GM21717 (cell line): ENCODE measurements at regions not wholly inside any gene's neighbourhood (a gene's known extent, or its start where the extent isn't known, plus 50 kb on each side); places are given as distances from the start of the nearest gene placed in this dataset.
"Not testable (repeated sequence)": the region's sequence is repeated elsewhere in the genome, so short reads cannot be mapped to it uniquely, and the experiment has no call there.

Experiments used
- ATAC-seq: cut with Tn5 transposase; IDR thresholded peaks from one replicate; pipeline ENCODE4 v1.9.1; 2021; ENCODE audit warnings: mild to moderate bottlenecking, moderate library complexity; ENCODE audit not compliant: unreplicated experiment

DNA sequence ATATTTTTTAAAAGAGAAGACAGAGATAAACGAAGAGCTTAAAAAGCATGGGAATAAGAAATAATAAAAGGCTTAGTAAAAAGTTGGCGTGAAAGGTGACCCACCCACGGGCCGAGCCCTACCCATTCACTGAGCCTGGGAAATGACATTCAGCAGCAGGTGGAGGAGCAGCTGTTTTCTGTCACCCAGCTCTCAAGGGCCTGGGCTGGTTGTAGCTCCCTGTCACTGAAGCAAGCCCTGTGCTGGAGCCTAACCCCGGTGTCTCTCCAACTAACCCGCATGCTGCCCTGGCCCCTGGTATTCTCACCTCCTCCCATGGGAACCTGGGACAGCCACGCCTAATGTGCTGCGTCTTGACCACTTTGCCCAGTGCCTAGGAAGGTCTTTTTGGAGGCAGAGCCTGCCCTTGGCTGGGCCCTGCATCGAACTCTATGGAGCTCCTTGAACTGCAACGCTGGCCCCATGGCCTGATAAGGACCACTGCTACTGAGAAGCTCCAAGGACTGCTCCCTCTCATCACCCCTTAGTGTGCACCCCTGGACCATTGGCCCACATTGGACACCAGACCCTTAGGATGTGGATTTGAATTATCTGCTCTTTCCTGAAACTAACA lies 68.8 kb upstream of the IYD start:
- no peak for ATAC-seq

DNA sequence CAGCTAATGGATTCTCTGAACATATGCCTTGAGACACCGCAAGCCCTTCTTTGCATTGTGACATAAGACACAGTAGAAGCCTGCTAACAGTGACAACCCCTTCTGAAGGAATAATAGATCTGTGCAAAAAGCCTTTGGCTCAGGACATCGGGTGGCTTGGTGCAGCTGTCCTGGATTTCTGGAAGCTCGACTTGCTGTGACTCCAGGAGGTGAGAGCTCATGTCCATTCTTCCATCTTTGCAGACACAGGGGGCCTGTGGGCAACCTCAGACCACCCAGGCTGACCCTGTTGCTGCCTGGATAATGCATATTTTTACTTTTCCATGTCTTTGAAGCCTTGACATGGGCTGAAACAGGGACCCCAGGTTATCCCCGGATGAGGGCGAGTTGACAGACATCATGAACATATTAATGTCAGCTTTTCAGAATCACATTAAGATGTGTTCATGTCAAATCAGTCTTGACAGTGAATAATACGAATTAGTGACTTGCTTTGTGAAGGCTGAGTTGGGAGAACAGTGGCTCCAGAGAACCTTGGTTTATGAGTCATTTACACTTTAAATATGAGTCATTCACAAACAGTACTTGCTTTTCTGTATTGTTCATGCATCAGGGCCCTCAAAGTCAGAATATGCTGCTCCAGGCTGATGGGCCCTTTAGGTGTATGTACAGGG lies 66.8 kb upstream of the IYD start:
- ATAC-seq = peak; percentile 89

DNA sequence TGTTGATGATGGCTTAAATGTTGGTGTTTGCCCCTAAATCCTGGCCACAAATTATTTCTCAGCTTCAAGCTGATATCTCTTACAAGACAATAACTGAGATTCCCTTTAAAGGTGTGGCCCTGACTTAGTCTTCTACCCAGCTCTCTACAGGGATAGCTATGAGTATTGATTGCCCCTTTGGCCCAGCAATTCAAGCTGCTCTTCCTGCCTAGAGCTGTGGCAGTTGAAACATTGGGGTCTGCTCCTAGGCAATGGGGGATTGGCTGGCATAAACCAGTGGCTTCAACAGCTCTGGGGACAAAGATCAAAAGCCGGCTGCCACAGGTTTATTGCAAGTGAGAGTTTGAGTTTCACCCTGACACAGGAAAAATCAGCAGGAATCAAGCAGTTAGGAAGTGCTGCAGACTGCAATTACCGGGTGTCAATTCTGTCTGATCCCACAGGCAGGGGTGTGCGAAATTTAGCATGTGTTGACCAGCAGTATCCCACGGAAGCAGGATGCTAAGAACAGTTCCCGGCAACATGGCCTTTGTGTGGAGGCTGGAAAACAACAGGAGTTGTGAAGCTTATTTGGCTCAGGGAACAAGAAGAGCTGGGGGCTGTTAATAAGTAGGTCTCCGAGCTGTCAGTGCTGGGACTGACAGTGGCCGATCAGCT lies 66.2 kb upstream of the IYD start:
- ATAC-seq = no peak

DNA sequence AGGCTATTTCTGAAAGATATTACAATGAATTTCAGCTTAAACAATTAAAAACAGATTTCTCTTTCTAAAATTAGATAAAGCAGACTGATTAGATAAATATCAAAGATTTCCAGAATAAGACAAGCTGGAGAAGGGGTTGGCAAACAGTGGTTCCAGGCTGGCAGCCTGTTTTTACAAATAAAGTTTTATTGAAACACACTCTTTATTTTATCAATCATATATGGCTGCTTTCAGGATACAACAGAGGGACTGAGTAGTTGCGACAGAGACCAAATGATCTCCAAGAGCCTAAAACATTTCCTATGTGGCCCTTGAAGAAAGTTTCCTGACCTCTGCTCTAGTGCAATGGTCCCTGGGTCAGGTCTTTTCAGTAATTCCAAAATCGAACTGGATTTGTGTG lies 65.6 kb upstream of the IYD start:
- ATAC-seq = no peak

DNA sequence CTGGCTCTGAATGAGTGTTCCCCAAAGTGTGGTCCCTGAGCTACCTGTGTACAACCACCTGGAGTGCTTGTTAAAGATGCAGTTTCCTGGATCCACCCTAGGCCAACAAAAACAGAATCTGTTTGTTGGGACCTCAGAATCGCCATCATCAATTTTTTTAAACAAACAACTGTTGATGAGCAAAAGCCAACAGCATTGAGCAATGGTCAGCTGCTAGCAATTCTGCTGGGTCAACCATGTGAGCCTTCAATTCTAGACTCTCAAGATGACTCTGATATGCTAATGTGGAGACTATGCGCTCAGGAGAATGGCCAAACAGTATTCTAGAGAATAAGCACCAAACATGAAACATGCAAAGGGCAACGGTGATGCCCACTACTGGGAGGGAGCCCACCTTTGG lies 64.4 kb upstream of the IYD start:
- no peak for ATAC-seq

DNA sequence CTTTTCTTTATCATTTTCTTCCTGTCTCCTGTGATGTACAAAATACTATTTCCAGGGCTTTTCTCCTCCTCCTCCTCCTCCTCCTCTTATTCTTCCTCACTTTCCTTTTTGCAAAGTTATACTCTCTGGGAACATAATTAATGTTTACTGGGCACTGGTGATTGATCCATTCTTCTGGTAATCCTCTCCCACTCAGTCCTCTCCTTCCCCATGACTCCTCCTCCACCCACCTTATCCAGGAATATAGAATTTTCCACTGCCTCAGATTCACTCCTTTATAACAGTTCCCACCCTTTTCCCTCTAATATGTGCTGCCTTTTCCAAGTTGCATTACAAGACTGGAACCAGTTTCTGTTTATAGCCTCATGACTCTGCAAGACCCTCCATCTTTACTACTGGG lies 62.5 kb upstream of the IYD start:
- ATAC-seq = no peak

DNA sequence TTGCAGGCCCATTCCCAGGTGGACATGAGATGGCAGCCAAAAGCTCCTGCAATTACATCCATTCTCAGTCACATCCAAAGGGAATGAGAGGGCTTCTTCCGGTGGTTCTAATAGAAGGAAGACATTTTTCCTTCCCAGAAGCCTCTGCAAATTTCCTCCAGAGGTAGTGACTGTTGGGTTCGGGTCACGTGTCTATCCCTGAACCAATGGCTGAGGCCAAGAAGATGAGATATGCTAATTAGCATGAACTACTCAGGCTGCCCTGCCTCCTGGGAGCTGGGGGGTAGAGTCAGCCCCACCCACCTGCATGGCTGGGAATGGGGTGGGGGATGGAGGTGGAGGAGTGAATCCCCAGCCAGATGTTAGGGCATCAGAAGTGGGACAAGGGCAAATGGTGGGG lies 61.3 kb upstream of the IYD start:
- ATAC-seq = no peak

DNA sequence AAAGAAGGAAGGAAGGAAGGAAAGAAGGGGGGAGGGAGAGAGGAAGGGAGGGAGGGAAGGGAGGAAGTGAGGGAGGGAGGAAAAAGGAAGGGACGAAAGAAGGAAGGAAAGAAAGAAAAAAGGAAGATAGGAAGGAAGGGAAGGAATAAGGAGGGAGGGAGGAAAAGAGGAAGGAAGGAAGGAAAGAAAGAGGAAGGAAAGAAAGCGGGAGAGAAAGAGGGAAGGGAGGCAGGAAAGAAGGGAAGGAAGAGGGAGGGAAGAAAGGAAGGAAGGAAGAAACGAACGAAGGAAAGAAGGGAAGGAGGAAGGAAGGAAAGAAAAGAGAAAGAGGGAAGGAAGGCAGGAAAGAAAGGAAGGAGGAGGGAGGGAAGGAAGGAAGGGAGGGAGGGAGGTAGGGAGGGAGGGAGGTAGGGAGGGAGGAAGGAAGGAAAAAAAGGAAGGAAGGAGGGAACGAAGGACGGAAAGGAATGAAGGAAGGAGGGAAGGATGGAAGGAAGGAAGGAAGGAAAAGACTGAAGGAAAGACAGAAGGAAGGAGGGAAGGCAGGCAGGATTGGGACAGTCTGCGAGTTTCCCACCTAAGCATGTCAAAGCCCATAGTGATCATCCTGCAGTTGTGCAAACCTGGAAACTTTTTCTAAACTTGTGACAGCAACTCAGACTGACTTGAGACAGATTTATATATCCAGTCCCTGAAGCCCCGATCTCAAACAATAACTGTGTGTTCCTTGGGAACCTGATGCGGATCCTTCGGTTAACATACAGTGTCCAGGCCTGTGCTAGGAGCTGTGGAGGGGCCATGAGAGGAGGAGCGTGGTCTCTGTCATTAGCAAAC lies 59.8 kb upstream of the IYD start:
- no peak for ATAC-seq

DNA sequence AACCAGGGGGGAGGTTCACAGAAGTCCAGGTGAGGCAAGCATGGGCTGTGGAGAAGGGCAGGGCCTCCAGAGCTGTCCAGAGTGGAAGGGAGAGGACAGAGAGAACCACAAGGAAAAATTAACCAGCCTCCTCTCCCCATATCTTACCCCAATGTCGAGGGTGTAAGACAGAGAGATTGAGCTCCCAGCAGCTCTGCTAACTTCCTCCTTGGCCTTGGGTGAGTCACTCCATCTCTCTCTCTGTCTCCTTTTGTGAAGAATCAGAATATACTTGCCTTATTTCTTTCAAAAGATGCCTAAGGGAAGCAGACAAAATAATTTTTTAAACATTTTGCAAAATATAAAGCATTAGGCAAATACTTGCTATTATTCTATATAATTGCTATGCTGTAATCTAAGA lies 58.3 kb upstream of the IYD start:
- no peak for ATAC-seq

DNA sequence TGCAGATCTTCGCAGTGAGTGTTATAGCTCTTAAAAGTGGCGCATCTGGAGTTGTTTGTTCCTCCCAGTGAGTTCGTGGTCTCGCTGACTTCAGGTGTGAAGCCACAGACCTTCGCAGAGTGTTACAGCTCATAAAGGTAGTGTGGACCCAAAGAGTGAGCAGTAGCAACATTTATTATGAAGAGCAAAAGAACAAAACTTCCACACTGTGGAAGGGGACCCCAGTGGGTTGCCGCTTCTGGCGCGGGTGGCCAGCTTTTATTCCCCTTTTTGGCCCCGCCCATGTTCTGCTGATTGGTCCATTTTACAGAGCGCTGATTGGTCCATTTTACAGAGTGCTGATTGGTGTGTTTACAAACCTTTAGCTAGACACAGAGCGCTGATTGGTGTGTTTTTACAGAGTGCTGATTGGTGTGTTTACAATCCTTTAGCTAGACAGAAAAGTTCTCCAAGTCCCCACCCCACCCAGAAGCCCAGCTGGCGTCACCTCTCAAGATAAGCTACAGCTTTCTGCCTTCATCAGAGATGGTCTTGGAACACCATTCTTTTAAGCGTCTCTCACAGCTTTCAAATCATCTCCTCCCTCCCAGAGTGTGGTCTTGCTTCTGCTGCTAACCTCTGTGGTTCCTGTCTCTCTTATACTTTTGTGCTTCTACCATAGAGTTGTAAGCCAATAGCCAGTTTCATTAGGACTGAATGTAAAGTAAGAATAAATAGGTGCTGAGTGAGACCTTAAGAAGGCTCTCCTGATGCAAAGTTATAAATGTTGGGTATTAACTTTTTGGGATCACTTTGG lies 57.5 kb upstream of the IYD start:
- ATAC-seq = not testable (repeated sequence)

DNA sequence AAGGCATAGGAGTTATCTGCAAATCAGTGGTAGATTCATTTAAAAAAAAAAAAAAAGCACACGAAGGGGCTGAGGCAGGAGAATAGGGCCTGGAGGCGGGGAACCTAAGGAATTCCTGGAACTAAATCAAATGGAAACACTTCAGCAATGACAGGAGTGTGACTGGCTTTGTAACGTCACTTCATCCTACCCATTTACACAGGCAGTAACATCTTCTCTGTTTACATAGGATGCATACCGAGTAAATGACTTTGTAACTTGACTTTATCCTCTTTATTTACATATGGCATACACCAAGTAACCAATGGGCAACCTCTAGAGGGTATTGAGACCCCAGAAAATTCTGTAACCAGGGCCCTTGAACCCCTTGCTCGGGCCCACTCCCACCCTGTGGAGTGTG lies 56.4 kb upstream of the IYD start:
- ATAC-seq = no peak

DNA sequence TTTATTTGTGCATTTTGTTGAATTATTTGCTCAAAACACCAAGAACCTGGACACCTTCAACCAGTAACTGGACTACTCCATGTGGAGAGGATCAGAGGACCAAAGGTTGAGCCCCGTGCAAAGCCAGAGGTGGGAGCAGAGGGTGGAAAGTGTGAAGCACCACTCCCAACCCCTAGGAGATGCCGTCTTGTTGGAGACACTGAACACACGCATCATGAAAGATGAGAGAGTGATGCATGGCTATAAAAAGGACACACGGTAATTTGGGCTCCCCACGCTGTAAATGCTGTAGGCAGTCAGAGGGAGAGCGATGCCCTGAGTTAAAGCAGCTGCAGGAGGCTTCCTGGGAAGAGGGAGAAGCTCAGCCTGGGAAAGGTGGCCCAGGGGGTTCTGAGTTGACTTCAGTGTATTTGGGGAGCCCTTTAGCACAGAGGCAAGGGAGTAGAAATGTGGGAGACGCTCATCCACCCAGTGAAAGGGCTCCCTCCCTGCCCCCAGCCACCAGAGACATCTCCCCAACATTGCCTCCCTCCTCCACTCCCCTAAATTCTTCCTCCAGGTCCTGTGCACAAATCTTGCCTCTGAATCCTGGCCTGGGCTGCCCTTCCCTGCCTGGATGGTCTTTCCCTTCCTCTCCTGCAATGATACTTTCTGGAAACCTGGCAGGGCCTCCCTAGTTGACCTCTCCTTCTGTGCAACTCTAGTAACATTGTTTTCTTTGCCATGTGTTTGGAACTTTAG lies 55.8 kb upstream of the IYD start:
- no peak for ATAC-seq

DNA sequence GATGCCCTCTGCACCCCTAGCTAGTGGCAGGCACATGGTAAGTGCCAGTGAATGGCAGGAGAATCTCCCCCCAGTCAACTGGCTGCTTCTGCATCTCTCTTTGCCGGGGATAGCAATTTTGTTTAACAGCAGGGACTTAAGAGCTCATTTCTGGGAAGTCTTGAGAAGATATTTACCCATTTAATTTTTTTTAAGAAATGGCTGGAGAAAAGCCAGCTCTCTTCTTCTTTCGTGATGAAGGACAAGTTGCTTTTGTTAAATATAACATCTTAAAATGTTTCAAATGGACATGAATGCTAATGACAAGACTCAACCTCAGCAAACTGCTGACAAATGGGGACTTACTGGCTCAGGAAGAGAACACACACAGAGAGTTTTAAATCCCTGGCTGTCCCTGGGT lies 55.0 kb upstream of the IYD start:
- no peak for ATAC-seq

DNA sequence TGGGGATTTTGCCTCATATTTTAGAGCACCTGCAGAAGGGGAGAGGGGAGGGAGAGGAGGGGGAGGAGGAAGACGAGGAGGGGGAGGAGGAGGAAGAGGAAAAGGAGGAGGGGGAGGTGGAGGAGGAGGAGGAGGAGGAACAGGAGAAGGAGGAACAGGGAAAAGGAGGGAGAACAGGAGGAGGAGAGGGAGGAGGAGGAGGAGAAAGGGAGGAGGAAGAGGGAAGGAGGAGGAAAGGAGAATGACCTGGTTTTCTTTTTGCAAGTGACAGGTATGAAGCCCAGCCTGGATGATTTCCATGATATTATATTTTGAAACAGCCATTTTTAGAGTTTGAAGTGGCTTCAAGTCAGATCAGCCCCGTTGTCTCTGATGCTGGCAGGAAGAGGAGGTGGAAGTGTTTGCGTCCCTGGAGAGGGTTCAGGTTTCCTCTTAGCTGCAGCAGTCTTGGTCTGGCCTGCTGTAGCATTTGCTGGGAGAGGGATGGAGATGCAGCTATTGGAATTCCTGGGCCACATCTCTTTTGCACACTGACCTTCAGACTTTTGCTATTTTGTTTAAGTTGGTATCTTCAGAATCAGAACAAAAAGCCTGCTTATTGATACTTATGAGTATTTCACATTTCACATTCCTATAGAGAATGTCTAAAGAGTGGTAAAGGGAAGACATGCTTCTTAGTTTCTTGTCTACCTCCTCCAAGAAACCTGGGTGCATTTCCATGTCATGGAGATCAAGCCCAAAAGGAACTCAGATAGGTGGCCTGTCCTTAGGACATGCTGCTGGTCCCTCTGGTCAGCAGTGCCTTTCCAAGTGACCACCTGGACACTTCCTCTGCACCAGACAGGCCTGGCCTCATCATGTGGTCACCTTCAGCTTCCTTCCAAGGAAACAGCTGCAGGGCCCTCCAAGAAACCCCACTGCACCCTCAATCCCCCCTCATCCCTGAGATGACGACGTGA lies 54.3 kb upstream of the IYD start:
- no peak for ATAC-seq

DNA sequence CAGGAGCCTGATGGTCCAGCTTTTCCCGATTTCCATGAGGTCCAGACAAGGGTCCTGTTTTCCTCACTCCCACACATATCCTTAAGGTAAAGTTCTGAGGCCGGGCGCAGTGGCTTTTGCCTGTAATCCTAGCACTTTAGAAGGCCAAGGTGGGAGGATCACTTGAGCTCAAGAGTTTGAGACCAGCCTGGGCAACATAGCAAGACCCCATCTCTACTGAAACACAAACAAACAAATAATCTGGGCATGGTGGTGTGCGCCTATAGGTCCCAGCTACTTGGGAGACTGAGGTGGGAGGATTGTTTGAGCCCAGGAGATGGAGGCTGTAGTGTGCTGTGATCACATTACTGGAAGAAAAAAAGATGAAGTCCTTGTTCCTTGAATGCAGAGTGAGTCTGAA lies 53.2 kb upstream of the IYD start:
- no peak for ATAC-seq

DNA sequence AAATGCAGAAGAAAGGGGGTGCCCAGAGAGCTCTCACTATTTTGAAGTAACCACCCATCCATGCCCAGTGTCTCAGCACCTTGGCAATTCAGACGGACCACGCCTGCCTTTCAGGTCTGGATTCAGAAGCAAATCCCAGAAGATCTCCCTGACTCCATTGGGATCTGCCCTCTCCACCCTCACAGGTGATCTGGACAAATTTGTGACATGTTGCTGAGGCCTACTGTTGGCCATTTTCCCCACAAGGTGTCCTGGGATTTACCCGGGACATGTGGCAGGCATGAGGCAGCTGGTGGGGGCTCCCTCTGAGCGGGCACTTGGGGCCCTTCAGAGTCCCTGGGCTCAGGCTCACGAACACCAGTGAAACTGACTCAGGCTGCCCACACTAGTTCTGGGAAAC lies 51.9 kb upstream of the IYD start:
- no peak for ATAC-seq
